ENCODE measurements at regions not wholly inside any gene's neighbourhood (a gene's known extent, or its start where the extent isn't known, plus 50 kb on each side); places are given as distances from the start of the nearest gene placed in this dataset.

GRCh38 chrX:39929379-39930025, 168.3 kb downstream of the BCOR start:
- TF ChIP-seq HNF4A (conservative IDR thresholded peaks at IDR 0.05) = no peak
- TF ChIP-seq RAD21 (IDR thresholded peaks at IDR 0.05) = no peak
- no peak for TF ChIP-seq ZBTB33 (IDR thresholded peaks at IDR 0.05)
- no peak for TF ChIP-seq CTCF (IDR thresholded peaks at IDR 0.05; ENCODE audit: low read depth, low read length, missing input control)
- TF ChIP-seq ATF3 (IDR thresholded peaks at IDR 0.05) = no peak
- no peak for TF ChIP-seq EGR1 (IDR thresholded peaks at IDR 0.05; ENCODE audit: low read depth in 2 of 2)
- no peak for TF ChIP-seq MAX (IDR thresholded peaks at IDR 0.05)
- TF ChIP-seq YY1 (IDR thresholded peaks at IDR 0.05) = no peak
- TF ChIP-seq FOXA1 (IDR thresholded peaks at IDR 0.05) = no peak
- TF ChIP-seq REST (IDR thresholded peaks at IDR 0.05) = no peak
- TF ChIP-seq TAF1 (conservative IDR thresholded peaks at IDR 0.05) = no peak
